Activated CD8-positive, alpha-beta T cell treated with anti-CD3 and anti-CD28 coated beads for 36 hours (primary cell): ENCODE measurements at regions not wholly inside any gene's neighbourhood (a gene's known extent, or its start where the extent isn't known, plus 50 kb on each side); places are given as distances from the start of the nearest gene placed in this dataset.

Experiments used
- ATAC-seq: fragments of 200-7000 bp; cut with Tn5 transposase; one replicate; pipeline ENCODE4 v1.10.0; 2021; ENCODE audit warnings: mild to moderate bottlenecking, moderate library complexity
- CTCF ChIA-PET: fragments of 350-600 bp; sonication (Branson Sonifier 250); formaldehyde crosslinking; loops from one replicate; lab custom pipeline; 2021; ENCODE audit warnings: antibody characterized with exemption; lab: Charles Lee
- POLR2A ChIA-PET: fragments of 350-600 bp; sonication (Branson Sonifier 250); formaldehyde crosslinking; loops from one replicate; lab custom pipeline; 2021; ENCODE audit warnings: antibody characterized with exemption; lab: Charles Lee
- DNase-seq: peaks from one replicate; pipeline ENCODE4 v3.0.0-alpha.2; 2020
- H3K27ac Mint-ChIP-seq: one replicate; pipeline ENCODE4 v1.8.0; 2021; ENCODE audit warnings: mild to moderate bottlenecking, mixed read lengths
- H3K27me3 Mint-ChIP-seq: one replicate; pipeline ENCODE4 v1.8.0; 2021; ENCODE audit warnings: mixed read lengths
- H3K36me3 Mint-ChIP-seq: one replicate; pipeline ENCODE4 v1.8.0; 2021; ENCODE audit warnings: low read depth, mixed read lengths
- H3K4me1 Mint-ChIP-seq: one replicate; pipeline ENCODE4 v1.8.0; 2021; ENCODE audit warnings: low read depth, mixed read lengths
- H3K4me3 Mint-ChIP-seq: one replicate; pipeline ENCODE4 v1.8.0; 2021; ENCODE audit warnings: mild to moderate bottlenecking, moderate library complexity, mixed read lengths
- H3K9me3 Mint-ChIP-seq: one replicate; pipeline ENCODE4 v1.8.0; 2021; ENCODE audit warnings: mixed read lengths
- intact Hi-C: fragments of 100-400 bp; cut with micrococcal nuclease; formaldehyde crosslinking; loops from one replicate; pipeline ENCODE4 v1.10.0; 2022
- TF ChIP-seq, protein P1 (sequence below): fragments of 200-600 bp; IDR thresholded peaks from one replicate; pipeline ENCODE4 v1.8.0; 2022; ENCODE audit warnings: antibody characterized with exemption, mild to moderate bottlenecking

- no peaks in the 10 kb centered on the region for H3K4me1 Mint-ChIP-seq
- ATAC-seq (no peak), DNase-seq (no peak)
- H3K9me3 Mint-ChIP-seq: no peaks in the 10 kb centered on the region
- CTCF ChIA-PET: interaction anchor here (1.4 kb wide), 1 partner anchor 19 kb away, joined by 6 read pairs; no protein-coding TSS in a partner anchor
- TF ChIP-seq, protein P1, sequence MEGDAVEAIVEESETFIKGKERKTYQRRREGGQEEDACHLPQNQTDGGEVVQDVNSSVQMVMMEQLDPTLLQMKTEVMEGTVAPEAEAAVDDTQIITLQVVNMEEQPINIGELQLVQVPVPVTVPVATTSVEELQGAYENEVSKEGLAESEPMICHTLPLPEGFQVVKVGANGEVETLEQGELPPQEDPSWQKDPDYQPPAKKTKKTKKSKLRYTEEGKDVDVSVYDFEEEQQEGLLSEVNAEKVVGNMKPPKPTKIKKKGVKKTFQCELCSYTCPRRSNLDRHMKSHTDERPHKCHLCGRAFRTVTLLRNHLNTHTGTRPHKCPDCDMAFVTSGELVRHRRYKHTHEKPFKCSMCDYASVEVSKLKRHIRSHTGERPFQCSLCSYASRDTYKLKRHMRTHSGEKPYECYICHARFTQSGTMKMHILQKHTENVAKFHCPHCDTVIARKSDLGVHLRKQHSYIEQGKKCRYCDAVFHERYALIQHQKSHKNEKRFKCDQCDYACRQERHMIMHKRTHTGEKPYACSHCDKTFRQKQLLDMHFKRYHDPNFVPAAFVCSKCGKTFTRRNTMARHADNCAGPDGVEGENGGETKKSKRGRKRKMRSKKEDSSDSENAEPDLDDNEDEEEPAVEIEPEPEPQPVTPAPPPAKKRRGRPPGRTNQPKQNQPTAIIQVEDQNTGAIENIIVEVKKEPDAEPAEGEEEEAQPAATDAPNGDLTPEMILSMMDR: no peak
- POLR2A ChIA-PET: no interaction called here
- intact Hi-C loops: no loop called here
- H3K27me3 Mint-ChIP-seq: peaks cover 14% of the 10 kb centered on the region
- H3K36me3 Mint-ChIP-seq: no peaks in the 10 kb centered on the region
- no peak overlapping the region for H3K27ac Mint-ChIP-seq
- no peak overlapping the region for H3K4me3 Mint-ChIP-seq
Observed at GRCh38 chr3:132229641-132230040, 87.6 kb upstream of the ACP3 start.

- intact Hi-C loops: no loop called here
- DNase-seq (no peak), ATAC-seq (no peak)
- H3K36me3 Mint-ChIP-seq: no peaks in the 10 kb centered on the region
- ChIA-PET CTCF (interaction anchor here (1.4 kb wide), 1 partner anchor 20 kb away, joined by 6 read pairs; no protein-coding TSS in a partner anchor), POLR2A (no interaction called here)
- no peak overlapping the region for H3K4me3 Mint-ChIP-seq
- no peak overlapping the region for H3K27ac Mint-ChIP-seq
- H3K9me3 Mint-ChIP-seq: no peaks in the 10 kb centered on the region
- H3K4me1 Mint-ChIP-seq: no peaks in the 10 kb centered on the region
- TF ChIP-seq, protein P1: no peak
- peaks cover 16% of the 10 kb centered on the region for H3K27me3 Mint-ChIP-seq
Observed at GRCh38 chr3:132230156-132231000, 86.8 kb upstream of the ACP3 start.

DNA sequence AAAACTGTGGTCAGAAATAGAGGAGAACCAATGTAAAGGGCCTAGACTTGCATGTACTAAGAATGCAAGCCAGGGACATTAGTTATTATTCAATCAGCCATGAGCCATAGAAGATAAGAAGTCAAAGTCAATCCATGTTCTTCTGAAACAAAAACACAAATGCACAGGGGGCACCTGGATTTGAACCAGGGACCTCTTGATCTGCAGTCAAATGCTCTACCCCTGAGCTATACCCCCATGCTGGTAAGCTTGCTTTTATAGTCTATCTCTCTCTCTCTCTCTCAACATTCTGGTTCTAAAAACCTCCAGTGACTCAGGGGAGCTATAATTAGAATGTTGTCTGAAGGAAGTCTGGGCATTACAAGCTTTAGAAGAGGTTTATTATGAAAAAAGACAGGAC, 85.6 kb upstream of the ACP3 start:
- no peak overlapping the region for H3K4me3 Mint-ChIP-seq
- peaks cover 20% of the 10 kb centered on the region for H3K27me3 Mint-ChIP-seq
- no peaks in the 10 kb centered on the region for H3K36me3 Mint-ChIP-seq
- H3K9me3 Mint-ChIP-seq: no peaks in the 10 kb centered on the region
- H3K4me1 Mint-ChIP-seq: no peaks in the 10 kb centered on the region
- intact Hi-C loops: no loop called here
- TF ChIP-seq, protein P1: no peak
- CTCF ChIA-PET: no interaction called here
- DNase-seq (no peak), ATAC-seq (no peak)
- POLR2A ChIA-PET: no interaction called here
- no peak overlapping the region for H3K27ac Mint-ChIP-seq

GRCh38 chr3:132232231-132232792, 84.9 kb upstream of the ACP3 start:
- POLR2A ChIA-PET: no interaction called here
- CTCF ChIA-PET: interaction anchor here (1.1 kb wide), 1 partner anchor 109 kb away, joined by 3 read pairs; no protein-coding TSS in a partner anchor

More at GRCh38 chr3:132232231-132232792, 84.9 kb upstream of the ACP3 start:
- Mint-ChIP-seq H3K9me3 (no peaks in the 10 kb centered on the region), H3K27me3 (peaks cover 17% of the 10 kb centered on the region), H3K36me3 (no peaks in the 10 kb centered on the region), H3K27ac (no peak overlapping the region), H3K4me3 (no peak overlapping the region), H3K4me1 (no peaks in the 10 kb centered on the region)
- TF ChIP-seq, protein P1: no peak
- intact Hi-C loops: no loop called here
- ATAC-seq (no peak), DNase-seq (no peak)
